Activated CD4-positive, CD25-positive, alpha-beta regulatory T cell treated with anti-CD3 and anti-CD28 coated beads, Interleukin-2, amount 50 U/mL, for 72 hours (primary cell): ENCODE measurements at regions not wholly inside any gene's neighbourhood (a gene's known extent, or its start where the extent isn't known, plus 50 kb on each side); places are given as distances from the start of the nearest gene placed in this dataset.

Experiments used
- DNase-seq: peaks from one replicate; pipeline ENCODE4 v3.0.0; 2021

DNA sequence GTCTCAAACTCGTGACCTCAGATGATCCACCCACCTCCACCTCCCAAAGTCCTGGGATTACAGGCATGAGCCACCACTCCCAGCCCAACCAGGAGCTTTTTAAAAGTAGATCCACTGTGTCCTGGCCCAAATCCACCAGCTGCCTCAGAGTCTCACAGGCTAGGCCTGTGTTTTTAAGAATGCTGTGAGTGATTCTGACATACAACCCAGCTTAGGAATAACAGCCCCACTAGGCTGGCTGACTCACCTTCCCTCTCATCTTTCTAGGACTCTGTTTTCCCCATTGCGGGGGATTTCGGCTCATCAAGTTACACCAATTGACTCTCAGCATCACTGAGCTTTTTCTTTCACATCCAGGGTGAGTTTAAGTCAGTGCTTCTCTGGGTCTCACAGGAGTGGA is 207.6 kb downstream of the SKIDA1 start:
- DNase-seq, result no peak

DNA sequence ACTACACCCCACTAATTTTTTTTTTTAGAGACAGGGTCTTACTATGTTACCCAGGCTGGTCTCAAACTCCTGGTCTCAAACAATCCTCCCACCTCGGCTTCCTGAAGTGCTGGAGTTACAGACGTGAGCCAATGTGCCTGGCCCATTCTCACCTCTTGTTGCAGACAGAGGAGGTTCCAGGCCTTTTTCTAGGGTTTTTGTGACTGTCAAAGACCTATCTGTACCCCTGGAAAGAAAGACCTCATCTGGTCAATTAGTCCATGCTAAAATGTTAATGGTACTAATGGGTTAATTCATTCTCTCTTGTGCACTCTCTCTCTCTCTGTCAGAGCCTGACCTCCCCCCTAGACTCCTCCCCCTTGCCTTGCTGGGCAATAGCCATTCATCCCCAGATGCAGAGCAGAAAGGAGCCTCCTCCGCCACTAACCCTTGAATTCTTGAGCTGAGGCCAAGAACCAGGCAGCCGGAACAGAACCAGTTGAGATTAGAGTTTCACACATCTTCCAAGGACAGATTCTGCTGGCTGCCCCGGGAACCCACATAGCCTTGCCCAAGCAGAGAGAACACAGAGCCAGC is 209.7 kb downstream of the SKIDA1 start:
- no peak for DNase-seq

DNA sequence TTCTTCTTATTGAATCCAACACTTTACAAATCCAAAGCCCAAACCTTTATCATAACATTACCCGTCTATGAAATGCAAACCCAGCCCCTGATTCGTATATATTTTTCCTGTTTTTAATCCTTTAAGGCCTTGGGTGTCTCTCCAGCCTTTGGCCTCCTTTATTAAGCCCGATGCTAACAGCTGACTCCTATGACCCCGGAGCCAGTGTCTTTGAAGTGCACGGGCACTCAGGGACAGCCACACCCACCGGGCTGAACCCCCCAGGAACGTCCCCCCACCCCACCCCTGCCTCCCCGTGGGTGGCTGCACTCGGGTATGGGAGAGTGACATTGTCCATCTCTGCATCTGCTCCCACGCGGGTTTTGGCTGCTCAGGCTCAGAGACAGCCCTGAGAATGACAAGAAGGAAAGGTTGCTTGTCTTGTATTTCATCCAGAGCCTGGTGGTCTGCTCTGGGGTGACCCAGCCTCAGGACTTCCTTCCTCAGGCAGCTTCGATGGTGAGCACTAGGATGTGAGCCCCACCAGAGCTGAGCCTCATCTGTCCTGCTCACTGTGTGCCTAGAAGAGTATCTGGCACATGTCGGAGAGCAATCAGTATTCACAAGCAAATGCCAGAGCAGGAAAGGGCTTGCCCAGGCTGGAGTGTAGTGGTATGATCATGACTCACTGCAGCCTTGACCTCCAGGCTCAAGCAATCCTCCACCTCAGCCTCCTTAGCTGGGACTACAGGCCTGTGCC is 210.4 kb downstream of the SKIDA1 start:
- DNase-seq, result no peak

DNA sequence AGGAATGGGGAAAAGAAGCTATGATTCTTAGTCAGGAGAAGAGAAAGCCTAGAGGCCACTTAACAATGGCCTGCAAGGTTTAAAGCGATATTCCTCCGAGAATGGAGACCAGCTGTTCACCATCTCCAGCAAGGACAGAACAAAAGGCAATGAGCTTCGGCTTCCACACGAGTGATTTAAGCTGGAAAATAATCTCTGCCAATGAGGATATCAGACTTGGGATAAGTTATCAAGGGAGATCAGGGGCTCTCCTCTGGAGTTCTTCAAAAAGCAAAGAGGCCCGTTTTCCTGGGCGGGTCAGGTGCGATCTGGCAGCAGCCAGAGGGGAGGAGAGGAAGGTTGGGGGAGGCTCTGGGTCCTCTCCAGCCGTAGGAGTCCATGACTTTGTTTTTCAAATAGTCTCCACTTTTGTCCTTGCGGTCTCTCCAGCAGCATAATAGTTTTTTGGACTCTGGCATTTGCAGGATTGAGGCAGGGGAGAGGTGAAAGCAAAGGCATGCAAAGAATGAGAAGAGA is 211.3 kb downstream of the SKIDA1 start:
- DNase-seq, result no peak

DNA sequence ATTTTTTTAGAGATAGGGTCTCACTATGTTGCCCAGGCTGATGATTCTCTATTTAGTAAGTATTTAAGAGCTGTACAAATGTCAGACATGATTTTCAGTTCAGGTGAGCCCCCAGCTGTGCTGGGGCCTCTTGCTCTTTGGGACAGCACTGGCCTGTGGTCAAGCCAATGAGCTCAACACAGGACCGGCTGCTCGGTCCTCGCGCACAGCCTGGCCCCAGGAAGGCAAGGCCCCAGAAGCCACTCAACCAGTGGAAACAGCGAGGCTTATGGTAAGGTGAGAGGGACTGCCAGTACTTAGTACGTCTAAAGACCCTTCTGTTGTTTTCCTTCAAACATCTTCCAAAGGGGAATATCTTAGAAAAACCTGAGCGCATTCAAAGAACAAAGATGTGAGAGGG is 211.8 kb downstream of the SKIDA1 start:
- DNase-seq, result no peak

DNA sequence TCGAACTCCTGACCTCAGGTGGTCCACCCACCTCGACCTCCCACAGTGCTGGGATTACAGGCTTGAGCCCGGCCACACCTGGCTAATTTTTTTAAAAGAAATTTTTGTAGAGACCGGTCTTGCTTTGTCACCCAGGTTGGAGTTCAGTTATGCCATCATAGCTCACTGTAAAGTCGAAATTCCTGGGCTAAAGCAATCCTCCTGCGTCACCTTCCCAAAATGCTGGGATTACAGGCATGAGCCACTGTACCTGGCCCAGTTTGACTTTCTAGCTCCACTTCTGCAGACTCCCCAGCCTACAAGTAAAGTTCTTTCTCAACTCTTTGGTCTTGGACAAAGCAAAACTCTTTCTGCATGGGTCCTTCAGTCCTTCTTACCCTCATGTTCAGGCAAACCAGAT is 214.1 kb downstream of the SKIDA1 start:
- no peak for DNase-seq

DNA sequence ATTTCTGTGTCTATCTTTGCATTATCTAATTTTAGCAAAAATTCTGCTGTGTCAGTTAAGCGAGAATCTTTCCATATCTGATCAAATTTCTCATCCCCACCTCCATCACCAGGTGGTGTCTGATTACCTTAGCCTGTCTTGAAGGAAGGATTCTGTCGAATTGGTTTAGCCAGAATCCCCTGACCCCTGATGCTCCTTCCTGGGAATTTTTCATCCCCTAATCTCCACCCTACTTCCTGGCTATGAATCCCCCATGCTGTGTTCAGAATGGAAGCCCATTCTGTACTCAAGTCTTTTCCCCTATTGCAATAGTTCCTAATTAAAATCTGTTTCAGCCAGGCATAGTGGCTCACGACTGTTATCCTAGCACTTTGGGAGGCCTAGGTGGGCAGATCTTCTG is 216.1 kb downstream of the SKIDA1 start:
- DNase-seq, result no peak

DNA sequence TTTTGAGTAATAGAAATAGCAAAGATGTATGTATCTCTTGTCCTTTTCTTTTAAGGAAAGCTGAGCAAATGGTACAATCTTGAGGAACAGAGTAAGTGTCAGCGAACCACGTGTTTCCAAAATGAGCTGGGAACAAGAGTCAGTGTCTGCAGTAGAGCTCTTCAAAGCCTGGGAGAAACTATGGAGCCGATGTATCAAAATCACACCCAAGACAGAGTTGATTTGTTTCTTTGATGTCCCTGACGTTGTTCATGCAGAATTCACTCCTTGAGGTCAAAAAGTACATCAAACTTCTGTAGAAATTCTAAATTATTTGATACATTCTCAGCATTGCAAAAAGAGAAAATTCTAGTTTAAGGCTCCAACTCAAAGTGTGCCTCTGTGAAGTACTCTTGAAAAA is 216.5 kb downstream of the SKIDA1 start:
- DNase-seq, result no peak

DNA sequence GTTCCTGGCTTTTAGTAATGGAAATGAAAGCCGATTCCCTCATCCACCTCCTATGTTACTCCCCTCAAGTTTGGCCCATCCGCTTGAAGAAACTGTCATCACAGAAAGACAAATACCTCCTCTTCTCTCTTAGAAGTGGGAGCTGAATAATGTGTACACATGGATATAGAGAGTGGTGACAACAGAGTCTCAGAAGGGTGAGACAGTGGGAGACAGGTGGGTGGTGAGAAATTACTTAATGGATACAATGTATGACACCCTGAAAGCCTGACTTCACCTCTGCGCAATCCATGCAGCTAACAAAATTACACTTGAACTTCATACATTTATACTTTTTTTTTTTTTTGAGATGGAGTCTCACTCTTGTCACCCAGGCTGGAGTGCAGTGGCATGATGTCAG is 217.5 kb downstream of the SKIDA1 start:
- no peak for DNase-seq

DNA sequence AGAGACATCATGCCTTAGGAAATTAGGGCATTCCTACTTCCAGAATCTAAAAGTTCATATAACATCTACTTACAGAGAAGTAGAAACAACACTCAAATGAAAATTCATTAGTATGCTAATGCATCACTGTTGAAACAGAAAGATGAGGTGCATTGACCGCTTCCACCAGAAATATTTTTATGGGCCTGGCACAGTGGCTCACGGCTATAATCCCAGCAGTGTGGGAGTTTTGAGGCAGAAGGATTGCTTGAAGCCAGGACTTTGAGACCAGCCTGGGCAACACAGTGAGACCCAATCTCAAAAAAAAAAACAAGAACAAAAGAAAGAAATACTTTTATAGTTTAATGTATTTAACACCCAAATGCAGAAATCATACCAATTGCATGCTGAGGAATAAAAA is 220.9 kb downstream of the SKIDA1 start:
- DNase-seq, result no peak

DNA sequence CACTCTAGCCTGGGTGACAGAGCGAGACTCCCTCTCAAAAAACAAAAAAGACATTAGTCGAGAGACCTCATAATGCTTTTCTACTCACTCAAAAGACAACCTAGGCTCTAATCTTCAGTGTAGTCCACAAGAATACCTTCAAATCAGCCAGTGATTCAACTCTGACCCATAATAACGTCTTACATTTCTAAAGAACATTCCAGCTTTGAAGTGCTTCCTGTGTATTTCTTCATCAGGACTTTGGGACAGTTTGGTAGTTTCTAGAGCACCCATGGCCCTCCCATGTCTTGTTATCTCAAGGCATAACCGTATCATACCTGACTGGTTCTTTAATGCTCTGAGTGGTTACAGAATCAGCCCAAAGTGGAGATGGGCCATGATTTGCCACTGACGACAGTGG is 221.3 kb downstream of the SKIDA1 start:
- no peak for DNase-seq

DNA sequence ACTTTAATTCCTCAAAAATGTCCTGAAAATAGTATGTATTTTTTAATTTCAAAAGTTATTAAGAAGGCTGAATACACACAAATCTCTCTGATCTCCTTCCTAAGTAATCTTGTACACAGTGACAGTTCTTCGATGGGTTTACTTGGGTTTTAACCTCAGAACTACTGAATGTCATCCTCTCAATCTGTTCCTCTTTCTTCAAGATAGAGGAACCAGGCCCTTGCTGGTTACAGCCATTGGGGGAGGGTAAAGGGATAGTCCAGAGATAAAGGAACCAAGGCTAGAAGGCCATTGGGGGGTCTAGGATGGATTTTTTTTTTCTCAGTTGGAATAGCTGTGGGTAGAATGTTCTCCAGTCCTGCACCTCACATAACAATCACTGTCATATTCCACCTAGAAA is 224.9 kb downstream of the SKIDA1 start:
- no peak for DNase-seq

DNA sequence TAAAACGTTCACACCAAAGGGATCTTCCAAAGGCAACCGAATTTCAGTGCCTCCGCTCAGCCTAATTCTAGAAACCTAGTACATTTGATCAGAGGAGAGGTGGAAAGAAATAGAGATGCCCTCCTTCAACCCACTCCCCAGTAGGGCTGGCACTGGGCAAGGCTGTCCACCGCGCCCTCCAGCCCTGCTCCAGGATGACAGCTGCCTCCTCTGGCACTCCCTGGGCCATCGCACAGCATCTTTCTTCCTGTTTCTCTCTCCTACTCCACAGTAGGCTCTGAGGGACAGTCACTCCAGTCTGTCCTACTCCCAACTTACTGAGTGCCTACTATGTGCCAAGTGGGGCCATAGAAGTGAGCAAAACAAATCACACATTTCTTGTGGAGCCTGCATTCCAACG is 226.2 kb downstream of the SKIDA1 start:
- DNase-seq, result no peak

DNA sequence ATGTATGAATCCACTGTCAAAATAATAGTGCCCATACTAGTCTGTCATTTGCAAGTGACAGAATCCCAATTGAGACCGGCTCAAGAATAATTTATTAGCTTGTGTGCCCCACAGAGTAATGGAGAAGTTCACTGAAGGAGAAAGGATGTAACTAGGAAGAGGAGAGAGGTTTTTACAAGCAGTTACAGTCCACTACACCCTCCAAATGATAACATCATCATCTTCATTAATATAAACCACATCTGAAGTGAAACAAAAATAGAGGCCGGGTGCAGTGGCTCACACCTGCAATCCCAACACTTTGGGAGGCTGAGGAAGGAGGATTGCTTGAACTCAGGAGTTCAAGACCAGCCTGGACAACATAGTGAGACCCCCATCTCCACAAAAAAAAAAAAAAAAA is 226.8 kb downstream of the SKIDA1 start:
- no peak for DNase-seq

DNA sequence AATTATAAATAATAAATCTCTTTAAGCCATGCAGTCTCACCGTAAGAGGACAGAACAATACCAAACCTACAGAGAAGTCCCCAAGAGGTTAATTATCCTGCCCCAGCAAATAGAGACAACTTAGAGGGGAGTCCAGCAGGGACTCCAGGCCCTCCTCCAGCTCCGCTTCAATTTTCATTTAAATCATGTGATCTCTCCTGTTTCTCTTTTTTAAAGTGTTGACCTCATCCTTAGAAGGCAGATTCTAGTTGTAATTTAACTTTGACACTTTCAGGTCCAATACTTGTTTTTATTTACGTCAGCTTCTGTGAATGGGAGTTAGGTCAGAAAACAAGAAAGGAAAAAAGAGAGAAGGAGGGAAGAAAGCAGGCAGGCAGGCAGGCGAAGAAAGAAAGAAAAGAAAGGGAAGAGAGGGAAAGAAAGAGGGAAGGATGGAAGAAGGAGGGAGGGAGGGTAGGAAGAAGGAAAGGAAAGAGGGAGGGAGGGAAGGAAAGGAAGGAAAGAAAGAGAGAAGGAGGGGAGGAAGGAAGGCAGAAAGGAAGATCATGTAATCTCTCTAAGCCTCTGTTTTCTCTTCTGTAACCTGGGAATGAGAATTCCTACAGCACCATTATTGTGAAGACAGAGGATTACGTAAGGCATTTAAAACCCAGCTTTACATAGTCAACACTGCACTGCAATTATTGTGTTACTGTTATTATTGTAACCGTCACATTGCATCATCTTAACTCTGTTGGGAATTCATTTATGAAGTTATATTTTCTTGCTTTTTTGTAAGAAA is 227.7 kb downstream of the SKIDA1 start:
- DNase-seq, result no peak

DNA sequence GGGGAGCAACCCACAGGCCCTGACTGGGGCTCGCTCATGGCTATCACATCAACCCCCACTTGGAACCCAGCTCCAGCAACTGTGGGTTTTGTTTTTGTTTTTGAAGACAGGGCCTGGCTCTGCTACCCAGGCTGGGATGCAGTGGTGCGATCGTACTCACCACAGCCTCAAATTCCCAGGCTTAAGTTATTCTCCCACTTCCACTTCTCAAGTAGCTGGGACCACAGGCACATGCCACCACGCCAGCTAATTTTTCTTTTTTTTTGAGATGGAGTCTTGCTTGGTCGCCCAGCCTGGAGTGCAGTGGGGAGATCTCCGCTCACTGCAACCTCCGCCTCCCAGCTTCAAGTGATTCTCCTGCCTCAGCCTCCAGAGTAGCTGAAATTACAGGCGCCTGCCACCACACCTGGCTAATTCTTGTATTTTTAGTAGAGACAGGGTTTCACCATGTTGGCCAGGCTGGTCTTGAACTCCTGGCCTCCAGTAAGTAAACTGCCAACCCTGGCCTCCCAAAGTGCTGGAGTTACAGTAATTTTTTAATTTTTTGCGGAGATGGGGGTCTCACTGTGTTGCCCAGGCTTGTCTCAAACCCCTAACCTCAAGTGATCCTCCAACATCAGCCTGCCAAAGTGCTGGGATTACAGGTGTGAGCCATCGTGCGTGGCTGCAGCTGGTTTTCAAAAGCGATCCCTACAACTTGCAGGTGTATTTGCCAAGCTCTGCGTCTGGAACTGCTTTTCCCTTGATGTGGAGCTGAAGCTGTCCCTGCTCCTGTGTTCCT is 228.7 kb downstream of the SKIDA1 start:
- no peak for DNase-seq

DNA sequence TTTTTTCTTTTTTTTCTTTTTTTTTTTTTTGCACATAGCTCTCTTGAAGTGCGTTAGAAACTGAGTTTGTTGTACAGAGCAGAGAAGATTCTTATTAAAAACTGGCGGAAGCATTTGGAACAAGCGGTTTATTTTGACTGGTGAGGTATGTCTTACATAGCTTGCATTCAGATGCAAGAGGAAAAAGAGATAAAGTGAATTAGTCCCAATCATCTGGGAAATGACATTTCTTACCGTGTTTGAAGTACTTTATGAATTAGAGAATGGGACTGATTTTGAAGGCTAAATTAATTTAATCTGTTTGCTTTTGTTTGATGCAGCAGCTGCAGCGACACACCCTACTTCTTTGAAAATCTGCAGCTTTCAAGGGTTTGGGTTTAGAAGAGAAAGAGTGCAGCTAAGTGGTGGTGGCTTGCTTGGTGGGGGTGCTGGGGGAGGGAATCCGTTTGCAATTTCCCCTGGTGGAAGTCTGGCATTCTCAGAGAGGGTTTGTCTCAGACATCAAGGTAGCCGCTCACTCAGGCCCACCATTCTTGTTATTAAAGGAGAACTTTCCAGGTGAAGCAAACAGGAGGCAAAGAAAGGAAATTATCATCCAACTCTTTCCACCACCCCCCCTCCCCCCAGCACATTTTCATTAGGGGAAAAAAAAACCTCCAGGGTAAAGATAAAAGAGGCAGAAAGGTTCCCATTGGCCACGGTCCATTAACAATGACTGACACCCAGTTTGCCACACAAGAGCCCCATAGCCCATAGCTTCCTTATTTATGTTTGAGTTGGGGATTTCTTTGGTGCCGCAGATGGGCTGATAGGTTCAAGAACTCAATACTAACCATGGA is 231.7 kb downstream of the SKIDA1 start:
- no peak for DNase-seq

DNA sequence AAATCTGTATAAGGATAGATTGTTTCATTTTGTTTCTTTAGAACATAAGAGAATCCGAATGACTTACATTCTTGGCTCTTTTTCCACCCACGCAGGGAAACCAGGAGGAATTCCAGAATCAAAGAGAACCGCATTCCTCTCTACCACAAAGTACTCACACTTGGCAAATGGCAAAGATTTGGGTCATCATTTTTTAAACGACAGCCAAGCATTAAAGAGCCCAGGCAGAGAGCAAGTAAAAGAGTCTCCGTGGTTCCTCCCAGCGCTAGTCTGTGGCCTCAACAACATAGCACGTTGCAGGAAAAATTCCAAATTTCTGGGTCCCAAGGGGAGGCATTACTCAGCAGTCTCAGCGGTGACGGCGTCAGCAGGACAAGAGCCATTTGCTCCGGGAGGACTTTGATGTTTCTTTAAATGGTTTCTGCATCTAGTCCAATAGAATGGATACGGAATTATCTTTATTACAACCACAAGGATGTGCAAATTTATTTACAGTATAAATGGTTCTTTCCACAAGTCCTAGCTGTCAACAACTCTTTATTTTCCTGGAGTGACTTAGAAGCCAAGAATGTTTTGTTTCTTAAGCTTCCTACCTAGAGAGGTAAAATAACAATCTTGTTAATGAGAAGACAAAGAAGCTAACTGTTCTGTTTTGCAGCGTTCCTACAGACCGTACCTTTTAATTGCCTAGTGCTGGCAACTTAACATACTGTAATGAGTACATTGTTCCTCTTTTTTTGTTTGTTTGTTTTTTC is 232.5 kb downstream of the SKIDA1 start:
- no peak for DNase-seq

DNA sequence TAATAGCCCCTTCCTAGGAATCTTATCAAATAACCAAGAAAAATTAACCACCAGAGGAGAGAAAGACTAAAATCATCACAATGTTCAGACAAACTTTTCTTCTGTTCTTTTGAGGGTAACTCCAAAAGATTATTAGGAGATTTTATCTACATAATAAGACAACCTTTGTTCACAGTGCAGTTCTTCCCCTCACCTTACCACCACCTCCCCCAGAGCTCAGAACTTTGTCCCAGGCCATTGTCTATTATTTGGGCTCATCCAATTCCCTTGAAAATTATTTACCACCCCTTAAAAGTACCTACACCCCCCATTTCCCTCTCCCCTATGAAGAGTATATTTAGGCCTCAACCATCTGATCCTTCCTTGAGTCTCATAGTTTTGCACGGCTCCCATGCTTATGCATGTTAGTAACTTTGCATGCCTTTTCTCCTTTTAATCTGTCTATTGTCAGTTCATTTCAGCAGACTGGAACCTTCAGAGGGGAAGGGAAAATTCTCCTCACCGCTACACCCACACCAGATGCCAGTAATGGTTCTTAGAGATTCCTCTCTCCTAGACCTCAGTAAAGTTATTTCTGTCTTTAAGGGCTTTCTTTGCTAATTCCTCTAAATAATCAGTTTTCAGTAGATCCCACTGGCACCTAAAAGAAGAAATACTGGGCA is 234.9 kb downstream of the SKIDA1 start:
- no peak for DNase-seq

DNA sequence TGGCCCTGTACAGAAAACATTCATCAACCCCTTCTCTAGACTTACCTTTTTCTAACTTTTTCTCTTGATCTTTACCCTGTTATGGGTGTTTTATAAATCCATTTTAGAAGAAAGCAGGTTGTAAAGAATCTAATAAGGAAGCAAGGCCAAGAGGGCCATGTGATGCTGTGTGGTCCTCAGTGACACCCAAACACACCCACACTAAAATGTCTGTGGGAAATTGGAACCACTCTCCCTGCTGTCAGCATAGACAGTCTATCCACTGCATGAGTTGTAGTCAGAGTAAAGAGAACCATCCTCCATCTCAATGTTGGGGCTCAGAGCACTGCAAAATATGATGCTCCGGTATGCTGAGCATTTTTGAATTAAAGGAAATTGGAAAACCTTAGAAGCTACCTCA is 235.5 kb downstream of the SKIDA1 start:
- no peak for DNase-seq

DNA sequence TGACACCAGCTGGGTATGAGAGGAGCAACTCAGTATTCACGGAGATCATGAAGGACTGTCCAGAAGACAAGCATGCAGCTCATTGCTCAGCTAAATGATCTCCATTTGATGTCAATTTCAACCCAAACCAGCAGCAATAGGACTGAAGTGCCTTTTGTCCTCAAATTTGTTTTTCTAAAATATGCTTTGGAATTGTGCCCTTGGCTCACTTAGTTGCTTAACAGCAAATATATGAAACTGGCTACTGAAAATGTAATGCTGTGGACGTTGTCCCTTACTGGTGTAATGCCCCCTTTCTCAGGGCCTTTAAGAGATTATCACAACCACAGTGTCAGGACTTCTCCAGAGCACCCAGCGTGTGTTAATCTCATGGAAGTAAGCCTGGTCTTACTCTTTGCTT is 236.2 kb downstream of the SKIDA1 start:
- DNase-seq, result no peak
